GM23338 (cell line): ENCODE measurements at regions not wholly inside any gene's neighbourhood (a gene's known extent, or its start where the extent isn't known, plus 50 kb on each side); places are given as distances from the start of the nearest gene placed in this dataset.

Experiments used
- ATAC-seq: fragments of 200-7000 bp; cut with Tn5 transposase; 3 replicates; pipeline ENCODE4 v1.9.1; 2020
- DNase-seq: peaks from one replicate; pipeline ENCODE4 v3.0.0-alpha.2; 2015; ENCODE audit warnings: low spot score
- H2AFZ ChIP-seq: fragments of 200-600 bp; sonication (generic); 2 replicates; pipeline ENCODE4 v1.8.0; 2016; ENCODE audit warnings: antibody characterized with exemption, mild to moderate bottlenecking, moderate library complexity
- H3F3A ChIP-seq: fragments of 200-600 bp; sonication (generic); replicated peaks from 2 replicates; pipeline ENCODE4 v1.8.0; 2017; ENCODE audit warnings: antibody characterized with exemption, mixed run types, low read depth
- H3K27ac ChIP-seq: fragments of 200-600 bp; sonication (generic); 2 replicates; pipeline ENCODE4 v1.6.1; 2016; ENCODE audit warnings: low read depth
- H3K27me3 ChIP-seq: fragments of 200-600 bp; sonication (generic); 2 replicates; pipeline ENCODE4 v1.8.0; 2016; ENCODE audit warnings: mild to moderate bottlenecking, mixed run types, moderate library complexity; ENCODE audit not compliant: insufficient read depth
- H3K36me3 ChIP-seq: fragments of 200-600 bp; sonication (generic); 2 replicates; pipeline ENCODE4 v1.8.0; 2016; ENCODE audit warnings: mild to moderate bottlenecking; ENCODE audit not compliant: insufficient read depth
- H3K4me1 ChIP-seq: fragments of 200-600 bp; sonication (generic); 2 replicates; pipeline ENCODE4 v1.8.0; 2016; ENCODE audit warnings: mild to moderate bottlenecking, moderate library complexity; ENCODE audit not compliant: insufficient read depth
- H3K4me2 ChIP-seq: fragments of 200-600 bp; sonication (generic); 2 replicates; pipeline ENCODE4 v1.7.1; 2017; ENCODE audit warnings: mixed run types
- H3K4me3 ChIP-seq: fragments of 200-600 bp; sonication (generic); 2 replicates; pipeline ENCODE4 v1.6.1; 2016; ENCODE audit warnings: mixed run types
- H3K79me2 ChIP-seq: fragments of 200-600 bp; sonication (generic); replicated peaks from 2 replicates; pipeline ENCODE4 v1.8.0; 2017; ENCODE audit warnings: mild to moderate bottlenecking; ENCODE audit not compliant: insufficient read depth
- H3K9me2 ChIP-seq: fragments of 200-600 bp; sonication (generic); 2 replicates; pipeline ENCODE4 v1.8.0; 2017; ENCODE audit not compliant: insufficient read depth
- H4K20me1 ChIP-seq: fragments of 200-600 bp; sonication (generic); replicated peaks from 2 replicates; pipeline ENCODE4 v1.8.0; 2017; ENCODE audit warnings: mild to moderate bottlenecking; ENCODE audit not compliant: insufficient read depth
- H3K27ac Mint-ChIP-seq: 2 replicates; pipeline ENCODE4 v1.8.0; 2020; ENCODE audit warnings: inconsistent platforms, mild to moderate bottlenecking, moderate library complexity, mixed read lengths
- H3K27me3 Mint-ChIP-seq: 3 replicates; pipeline ENCODE4 v1.8.0; 2022; ENCODE audit warnings: low read depth, mild to moderate bottlenecking, moderate library complexity, mixed read lengths, inconsistent platforms; ENCODE audit not compliant: insufficient read depth, poor library complexity
- H3K36me3 Mint-ChIP-seq: 3 replicates; pipeline ENCODE4 v1.8.0; 2021; ENCODE audit warnings: low read depth, mild to moderate bottlenecking, inconsistent platforms, moderate library complexity, mixed read lengths
- H3K4me1 Mint-ChIP-seq: 3 replicates; pipeline ENCODE4 v1.8.0; 2020; ENCODE audit warnings: mild to moderate bottlenecking, inconsistent platforms, mixed read lengths
- H3K4me3 Mint-ChIP-seq: 3 replicates; pipeline ENCODE4 v1.8.0; 2021; ENCODE audit warnings: moderate library complexity, mild to moderate bottlenecking, inconsistent platforms, mixed read lengths
- H3K9me3 Mint-ChIP-seq: 3 replicates; pipeline ENCODE4 v1.8.0; 2020; ENCODE audit warnings: moderate library complexity, mild to moderate bottlenecking, inconsistent platforms, mixed read lengths
- CREB1 ChIP-seq: fragments of 250-450 bp; sonication (Bioruptor Pico); IDR thresholded peaks from 2 replicates; pipeline ENCODE4 v1.5.0; 2020; ENCODE audit warnings: low read depth, mild to moderate bottlenecking, moderate library complexity
- EZH2 ChIP-seq: fragments of 200-600 bp; sonication (generic); IDR thresholded peaks from one replicate; pipeline ENCODE4 v1.8.0; 2017; ENCODE audit warnings: antibody characterized with exemption, mild to moderate bottlenecking, low read depth; ENCODE audit not compliant: unreplicated experiment
- JUNB ChIP-seq: IDR thresholded peaks from one replicate; pipeline ENCODE4 v1.6.1; 2016; ENCODE audit warnings: antibody characterized with exemption; ENCODE audit not compliant: unreplicated experiment
- NANOG ChIP-seq: IDR thresholded peaks from 2 replicates; pipeline ENCODE4 v1.6.1; 2016; ENCODE audit warnings: antibody characterized with exemption, borderline replicate concordance
- POLR2AphosphoS5 ChIP-seq: IDR thresholded peaks from 2 replicates; pipeline ENCODE4 v1.6.1; 2016; ENCODE audit warnings: antibody characterized with exemption, low read depth
- STAT1 ChIP-seq: IDR thresholded peaks from one replicate; pipeline ENCODE4 v1.6.1; 2016; ENCODE audit warnings: antibody characterized with exemption; ENCODE audit not compliant: unreplicated experiment
- ZNF114 ChIP-seq: fragments of 250-450 bp; sonication (Bioruptor Pico); IDR thresholded peaks from 2 replicates; pipeline ENCODE4 v1.5.0; 2020; ENCODE audit warnings: mild to moderate bottlenecking, moderate library complexity
- ZNF331 ChIP-seq: fragments of 250-450 bp; sonication (Bioruptor Pico); IDR thresholded peaks from 2 replicates; pipeline ENCODE4 v1.5.0; 2020; ENCODE audit warnings: low read depth, mild to moderate bottlenecking, moderate library complexity
- TF ChIP-seq, protein P1 (sequence below): IDR thresholded peaks from 2 replicates; pipeline ENCODE4 v1.6.1; 2016; ENCODE audit warnings: antibody characterized with exemption
- TF ChIP-seq, protein P2 (sequence below): IDR thresholded peaks from one replicate; pipeline ENCODE4 v1.6.1; 2018; ENCODE audit warnings: antibody characterized with exemption; ENCODE audit not compliant: unreplicated experiment

DNA sequence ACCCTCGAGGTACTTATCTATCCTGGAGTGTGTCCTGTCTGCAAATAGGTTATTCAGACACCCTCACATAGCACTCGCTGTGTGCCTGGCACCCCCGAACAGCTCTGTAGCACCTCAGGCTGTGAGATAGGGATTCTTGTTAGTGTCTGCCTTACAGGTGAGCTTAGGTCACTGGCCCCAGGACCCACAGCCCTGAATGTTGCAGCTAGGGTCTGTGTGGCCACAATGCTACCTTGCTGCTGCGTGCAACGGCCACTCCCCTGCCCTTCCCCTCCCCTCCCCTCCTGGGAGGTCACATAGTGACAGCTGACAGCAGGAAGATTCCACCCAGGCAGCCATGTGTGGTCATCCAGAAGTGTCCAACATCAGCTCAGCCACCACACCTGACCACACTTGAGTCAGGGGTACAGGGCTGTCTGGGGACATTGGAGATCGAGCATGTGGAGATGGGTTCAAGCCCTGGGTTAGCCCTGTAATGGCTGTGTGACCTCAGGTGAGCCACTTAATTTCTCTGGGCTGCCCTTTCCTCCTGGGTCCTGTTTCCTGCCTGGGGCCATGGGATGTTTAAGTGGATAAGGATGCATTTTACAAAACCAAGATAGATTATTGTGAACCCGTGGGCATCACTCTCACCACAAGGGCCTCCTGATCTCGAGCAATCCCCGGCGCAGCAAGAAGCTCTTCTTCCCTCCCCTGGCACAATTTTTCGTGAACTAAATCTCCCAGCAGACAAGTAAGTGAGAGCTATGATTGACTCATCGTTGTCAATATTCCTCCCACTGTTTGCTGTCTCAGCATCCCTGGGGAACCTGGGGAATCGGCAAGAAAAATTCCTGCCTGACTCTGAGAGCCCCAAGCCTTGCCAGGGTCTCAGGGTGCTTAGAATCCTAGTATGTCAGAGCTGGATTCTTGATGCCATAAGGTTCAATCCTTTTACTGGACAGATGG, 208.7 kb downstream of the PTPRU start:
- no peak for ATAC-seq
- DNase-seq, result no peak
- Histone ChIP-seq H3K79me2 (no peaks in the 10 kb centered on the region), H3K36me3 (no peaks in the 10 kb centered on the region), H3K27me3 (no peaks in the 10 kb centered on the region), H2AFZ (no peak overlapping the region), H3K9me2 (no peaks in the 10 kb centered on the region), H3F3A (no peaks in the 10 kb centered on the region), H3K27ac (no peak overlapping the region), H3K4me3 (no peak overlapping the region), H3K4me1 (peaks cover 10% of the 10 kb centered on the region), H3K4me2 (no peak overlapping the region), H4K20me1 (no peaks in the 10 kb centered on the region)
- peaks cover 18% of the 10 kb centered on the region for H3K4me1 Mint-ChIP-seq
- TF ChIP-seq ZNF331 (CRISPR knock-in tag), result no peak
- TF ChIP-seq CREB1 (CRISPR knock-in tag), result no peak
- no peak for TF ChIP-seq ZNF114 (CRISPR knock-in tag)
- TF ChIP-seq, protein P1, sequence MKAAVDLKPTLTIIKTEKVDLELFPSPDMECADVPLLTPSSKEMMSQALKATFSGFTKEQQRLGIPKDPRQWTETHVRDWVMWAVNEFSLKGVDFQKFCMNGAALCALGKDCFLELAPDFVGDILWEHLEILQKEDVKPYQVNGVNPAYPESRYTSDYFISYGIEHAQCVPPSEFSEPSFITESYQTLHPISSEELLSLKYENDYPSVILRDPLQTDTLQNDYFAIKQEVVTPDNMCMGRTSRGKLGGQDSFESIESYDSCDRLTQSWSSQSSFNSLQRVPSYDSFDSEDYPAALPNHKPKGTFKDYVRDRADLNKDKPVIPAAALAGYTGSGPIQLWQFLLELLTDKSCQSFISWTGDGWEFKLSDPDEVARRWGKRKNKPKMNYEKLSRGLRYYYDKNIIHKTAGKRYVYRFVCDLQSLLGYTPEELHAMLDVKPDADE, result no peak
- TF ChIP-seq POLR2AphosphoS5, result no peak
- no peak for TF ChIP-seq NANOG
- no peak for TF ChIP-seq STAT1
- TF ChIP-seq, protein P2, sequence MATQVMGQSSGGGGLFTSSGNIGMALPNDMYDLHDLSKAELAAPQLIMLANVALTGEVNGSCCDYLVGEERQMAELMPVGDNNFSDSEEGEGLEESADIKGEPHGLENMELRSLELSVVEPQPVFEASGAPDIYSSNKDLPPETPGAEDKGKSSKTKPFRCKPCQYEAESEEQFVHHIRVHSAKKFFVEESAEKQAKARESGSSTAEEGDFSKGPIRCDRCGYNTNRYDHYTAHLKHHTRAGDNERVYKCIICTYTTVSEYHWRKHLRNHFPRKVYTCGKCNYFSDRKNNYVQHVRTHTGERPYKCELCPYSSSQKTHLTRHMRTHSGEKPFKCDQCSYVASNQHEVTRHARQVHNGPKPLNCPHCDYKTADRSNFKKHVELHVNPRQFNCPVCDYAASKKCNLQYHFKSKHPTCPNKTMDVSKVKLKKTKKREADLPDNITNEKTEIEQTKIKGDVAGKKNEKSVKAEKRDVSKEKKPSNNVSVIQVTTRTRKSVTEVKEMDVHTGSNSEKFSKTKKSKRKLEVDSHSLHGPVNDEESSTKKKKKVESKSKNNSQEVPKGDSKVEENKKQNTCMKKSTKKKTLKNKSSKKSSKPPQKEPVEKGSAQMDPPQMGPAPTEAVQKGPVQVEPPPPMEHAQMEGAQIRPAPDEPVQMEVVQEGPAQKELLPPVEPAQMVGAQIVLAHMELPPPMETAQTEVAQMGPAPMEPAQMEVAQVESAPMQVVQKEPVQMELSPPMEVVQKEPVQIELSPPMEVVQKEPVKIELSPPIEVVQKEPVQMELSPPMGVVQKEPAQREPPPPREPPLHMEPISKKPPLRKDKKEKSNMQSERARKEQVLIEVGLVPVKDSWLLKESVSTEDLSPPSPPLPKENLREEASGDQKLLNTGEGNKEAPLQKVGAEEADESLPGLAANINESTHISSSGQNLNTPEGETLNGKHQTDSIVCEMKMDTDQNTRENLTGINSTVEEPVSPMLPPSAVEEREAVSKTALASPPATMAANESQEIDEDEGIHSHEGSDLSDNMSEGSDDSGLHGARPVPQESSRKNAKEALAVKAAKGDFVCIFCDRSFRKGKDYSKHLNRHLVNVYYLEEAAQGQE, result no peak
- no peak for TF ChIP-seq JUNB
- no peak for TF ChIP-seq EZH2
- no peak overlapping the region for H3K4me3 Mint-ChIP-seq
- H3K36me3 Mint-ChIP-seq, result no peaks in the 10 kb centered on the region
- H3K27me3 Mint-ChIP-seq, result peaks cover 17% of the 10 kb centered on the region
- H3K9me3 Mint-ChIP-seq, result no peaks in the 10 kb centered on the region
- no peak overlapping the region; the same call in 1 of the 2 replicates for H3K27ac Mint-ChIP-seq
